ENCODE measurements at regions not wholly inside any gene's neighbourhood (a gene's known extent, or its start where the extent isn't known, plus 50 kb on each side); places are given as distances from the start of the nearest gene placed in this dataset.

- no peak overlapping the region for H3K4me2 ChIP-seq (ENCODE audit: insufficient read depth, low read length)
Measured at GRCh38 chr10:28913436-28914237, 236.3 kb downstream of the BAMBI start.

GRCh38 chr10:28914701-28915100, 237.4 kb downstream of the BAMBI start:
- no peak overlapping the region for H3K4me3 ChIP-seq (ENCODE audit: insufficient read depth, low read length)
- no peaks in the 10 kb centered on the region for H4K20me1 ChIP-seq (ENCODE audit: insufficient read depth, low read length)
- no peaks in the 10 kb centered on the region for H3K36me3 ChIP-seq (ENCODE audit: insufficient read depth, low read length)
- H3K27me3 ChIP-seq (ENCODE audit: insufficient read depth, low read length): no peaks in the 10 kb centered on the region
- DNase-seq (ENCODE audit: insufficient read length, low spot score, missing footprints): no peak
- H2AFZ ChIP-seq (ENCODE audit: low read length): no peak overlapping the region
- H3K4me1 ChIP-seq (ENCODE audit: insufficient read depth, low read length): peaks cover 16% of the 10 kb centered on the region
- H3K27ac ChIP-seq (ENCODE audit: low read depth, low read length): no peak overlapping the region
- TF ChIP-seq, protein P1, sequence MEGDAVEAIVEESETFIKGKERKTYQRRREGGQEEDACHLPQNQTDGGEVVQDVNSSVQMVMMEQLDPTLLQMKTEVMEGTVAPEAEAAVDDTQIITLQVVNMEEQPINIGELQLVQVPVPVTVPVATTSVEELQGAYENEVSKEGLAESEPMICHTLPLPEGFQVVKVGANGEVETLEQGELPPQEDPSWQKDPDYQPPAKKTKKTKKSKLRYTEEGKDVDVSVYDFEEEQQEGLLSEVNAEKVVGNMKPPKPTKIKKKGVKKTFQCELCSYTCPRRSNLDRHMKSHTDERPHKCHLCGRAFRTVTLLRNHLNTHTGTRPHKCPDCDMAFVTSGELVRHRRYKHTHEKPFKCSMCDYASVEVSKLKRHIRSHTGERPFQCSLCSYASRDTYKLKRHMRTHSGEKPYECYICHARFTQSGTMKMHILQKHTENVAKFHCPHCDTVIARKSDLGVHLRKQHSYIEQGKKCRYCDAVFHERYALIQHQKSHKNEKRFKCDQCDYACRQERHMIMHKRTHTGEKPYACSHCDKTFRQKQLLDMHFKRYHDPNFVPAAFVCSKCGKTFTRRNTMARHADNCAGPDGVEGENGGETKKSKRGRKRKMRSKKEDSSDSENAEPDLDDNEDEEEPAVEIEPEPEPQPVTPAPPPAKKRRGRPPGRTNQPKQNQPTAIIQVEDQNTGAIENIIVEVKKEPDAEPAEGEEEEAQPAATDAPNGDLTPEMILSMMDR (IDR thresholded peaks at IDR 0.05; ENCODE audit: extremely low read depth, low read depth, low read length): no peak
- H3K79me2 ChIP-seq (ENCODE audit: insufficient read depth, low read length): no peaks in the 10 kb centered on the region
- no peaks in the 10 kb centered on the region for H3K9me3 ChIP-seq (ENCODE audit: low read depth, low read length)
- no peak overlapping the region for H3K4me2 ChIP-seq (ENCODE audit: insufficient read depth, low read length)

More at GRCh38 chr10:28913436-28914237, 236.3 kb downstream of the BAMBI start:
- TF ChIP-seq, protein P1 (IDR thresholded peaks at IDR 0.05; ENCODE audit: extremely low read depth, low read depth, low read length): no peak
- no peaks in the 10 kb centered on the region for H4K20me1 ChIP-seq (ENCODE audit: insufficient read depth, low read length)
- H3K27me3 ChIP-seq (ENCODE audit: insufficient read depth, low read length): no peaks in the 10 kb centered on the region
- H2AFZ ChIP-seq (ENCODE audit: low read length): no peak overlapping the region
- H3K79me2 ChIP-seq (ENCODE audit: insufficient read depth, low read length): no peaks in the 10 kb centered on the region
- no peak overlapping the region for H3K27ac ChIP-seq (ENCODE audit: low read depth, low read length)
- peaks cover 16% of the 10 kb centered on the region for H3K4me1 ChIP-seq (ENCODE audit: insufficient read depth, low read length)
- no peaks in the 10 kb centered on the region for H3K9me3 ChIP-seq (ENCODE audit: low read depth, low read length)
- no peak for DNase-seq (ENCODE audit: insufficient read length, low spot score, missing footprints)
- no peak overlapping the region for H3K4me3 ChIP-seq (ENCODE audit: insufficient read depth, low read length)
- H3K36me3 ChIP-seq (ENCODE audit: insufficient read depth, low read length): no peaks in the 10 kb centered on the region

DNA sequence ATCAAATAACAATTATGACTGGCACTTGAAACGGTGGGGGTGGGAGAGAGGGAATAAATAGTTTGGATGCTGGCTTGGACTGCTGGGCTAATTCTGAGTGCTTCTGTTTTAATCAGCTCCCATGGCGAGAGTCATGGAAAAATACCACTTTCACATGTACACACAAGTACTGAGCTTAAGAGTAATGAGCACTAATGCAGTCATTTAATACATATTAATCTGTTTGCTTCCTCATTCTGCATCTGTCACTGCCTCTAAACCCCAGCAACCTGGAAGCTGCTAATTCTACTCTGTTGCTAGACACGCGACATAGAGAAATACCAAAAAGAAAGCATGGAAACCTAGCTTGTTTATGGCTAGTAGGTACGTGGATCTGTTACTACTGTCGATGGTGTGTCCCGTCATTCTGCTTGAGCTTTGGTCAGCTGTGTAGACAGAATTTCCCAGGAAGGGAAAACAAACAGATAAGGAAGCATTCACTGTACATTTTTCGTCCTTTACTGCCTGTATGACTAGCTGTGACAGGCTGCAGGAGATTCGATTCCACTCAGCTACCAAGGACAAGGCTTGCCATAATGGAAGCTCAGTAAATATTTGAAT, 238.8 kb downstream of the BAMBI start:
- Histone ChIP-seq H3K79me2 (ENCODE audit: insufficient read depth, low read length) (no peaks in the 10 kb centered on the region), H3K4me2 (ENCODE audit: insufficient read depth, low read length) (no peak overlapping the region), H3K4me3 (ENCODE audit: insufficient read depth, low read length) (no peak overlapping the region), H2AFZ (ENCODE audit: low read length) (no peak overlapping the region), H3K27me3 (ENCODE audit: insufficient read depth, low read length) (no peaks in the 10 kb centered on the region), H3K9me3 (ENCODE audit: low read depth, low read length) (no peaks in the 10 kb centered on the region), H3K4me1 (ENCODE audit: insufficient read depth, low read length) (peaks cover 8% of the 10 kb centered on the region), H4K20me1 (ENCODE audit: insufficient read depth, low read length) (no peaks in the 10 kb centered on the region), H3K27ac (ENCODE audit: low read depth, low read length) (no peak overlapping the region), H3K36me3 (ENCODE audit: insufficient read depth, low read length) (no peaks in the 10 kb centered on the region)
- TF ChIP-seq, protein P1 (IDR thresholded peaks at IDR 0.05; ENCODE audit: extremely low read depth, low read depth, low read length): no peak
- DNase-seq (ENCODE audit: insufficient read length, low spot score, missing footprints): no peak

DNA sequence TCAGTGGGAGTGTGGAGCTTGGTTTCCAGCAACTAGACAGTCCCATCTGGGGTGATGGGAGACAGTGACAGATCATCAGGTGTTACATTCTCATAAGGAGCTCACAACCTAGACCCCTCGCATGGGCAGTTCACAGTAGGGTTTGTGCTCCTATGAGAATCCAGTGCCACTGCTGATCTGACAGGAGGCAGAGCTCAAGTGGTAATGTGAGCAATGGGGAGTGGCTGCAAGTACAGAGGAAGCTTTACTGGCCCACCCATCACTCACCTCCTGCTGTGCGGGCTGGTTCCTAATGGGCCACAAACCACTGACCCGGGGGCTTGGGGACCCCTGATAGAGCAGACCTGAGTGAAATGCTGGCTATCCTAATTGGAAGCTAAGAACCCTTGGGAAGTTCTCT, 242.8 kb downstream of the BAMBI start:
- Histone ChIP-seq H3K27ac (ENCODE audit: low read depth, low read length) (no peak overlapping the region), H3K36me3 (ENCODE audit: insufficient read depth, low read length) (no peaks in the 10 kb centered on the region), H4K20me1 (ENCODE audit: insufficient read depth, low read length) (no peaks in the 10 kb centered on the region), H3K4me1 (ENCODE audit: insufficient read depth, low read length) (peaks cover 3% of the 10 kb centered on the region), H3K27me3 (ENCODE audit: insufficient read depth, low read length) (peaks cover 2% of the 10 kb centered on the region), H3K9me3 (ENCODE audit: low read depth, low read length) (no peaks in the 10 kb centered on the region), H3K4me2 (ENCODE audit: insufficient read depth, low read length) (no peak overlapping the region), H2AFZ (ENCODE audit: low read length) (no peak overlapping the region), H3K79me2 (ENCODE audit: insufficient read depth, low read length) (no peaks in the 10 kb centered on the region), H3K4me3 (ENCODE audit: insufficient read depth, low read length) (no peak overlapping the region)
- TF ChIP-seq, protein P1 (IDR thresholded peaks at IDR 0.05; ENCODE audit: extremely low read depth, low read depth, low read length): no peak
- DNase-seq (ENCODE audit: insufficient read length, low spot score, missing footprints): no peak

Measured in osteoblast (primary cell).